GM21515 (cell line): ENCODE measurements at regions not wholly inside any gene's neighbourhood (a gene's known extent, or its start where the extent isn't known, plus 50 kb on each side); places are given as distances from the start of the nearest gene placed in this dataset.

ENCODE experiments used
- ATAC-seq: cut with Tn5 transposase; IDR thresholded peaks from one replicate; pipeline ENCODE4 v1.9.1; 2021; ENCODE audit not compliant: unreplicated experiment

- no peak for ATAC-seq
Observed at GRCh38 chr2:157125685-157126084, 131.8 kb upstream of the GALNT5 start.

GRCh38 chr2:157127249-157128012 is 130.1 kb upstream of the GALNT5 start:
- ATAC-seq = no peak

- no peak for ATAC-seq
Observed at GRCh38 chr2:157143901-157144300, 113.6 kb upstream of the GALNT5 start.

GRCh38 chr2:157149270-157149669 is 108.2 kb upstream of the GALNT5 start:
- ATAC-seq = no peak

GRCh38 chr2:157150747-157151146 is 106.8 kb upstream of the GALNT5 start:
- peak; percentile 81 for ATAC-seq

GRCh38 chr2:157152362-157152761 is 105.1 kb upstream of the GALNT5 start:
- ATAC-seq = no peak

GRCh38 chr2:157155992-157156391 is 101.5 kb upstream of the GALNT5 start:
- no peak for ATAC-seq

GRCh38 chr2:157158111-157158510 is 99.4 kb upstream of the GALNT5 start:
- no peak for ATAC-seq

GRCh38 chr2:157159221-157159934 is 98.1 kb upstream of the GALNT5 start:
- ATAC-seq = no peak

GRCh38 chr2:157160111-157160510 is 97.4 kb upstream of the GALNT5 start:
- no peak for ATAC-seq

GRCh38 chr2:157164370-157164769 is 93.1 kb upstream of the GALNT5 start:
- ATAC-seq = no peak

- no peak for ATAC-seq
Observed at GRCh38 chr2:157164891-157165290, 92.6 kb upstream of the GALNT5 start.

GRCh38 chr2:157168501-157168900 is 89.0 kb upstream of the GALNT5 start:
- ATAC-seq = no peak

- no peak for ATAC-seq
Observed at GRCh38 chr2:157169889-157170288, 87.6 kb upstream of the GALNT5 start.

GRCh38 chr2:157170299-157170698 is 87.2 kb upstream of the GALNT5 start:
- no peak for ATAC-seq

GRCh38 chr2:157172239-157172638 is 85.3 kb upstream of the GALNT5 start:
- no peak for ATAC-seq

GRCh38 chr2:157172866-157173578 is 84.5 kb upstream of the GALNT5 start:
- no peak for ATAC-seq

- ATAC-seq = no peak
Observed at GRCh38 chr2:157173740-157174184, 83.7 kb upstream of the GALNT5 start.

- no peak for ATAC-seq
Observed at GRCh38 chr2:157174321-157174720, 83.2 kb upstream of the GALNT5 start.

GRCh38 chr2:157176602-157177001 is 80.9 kb upstream of the GALNT5 start:
- no peak for ATAC-seq

GRCh38 chr2:157178874-157179273 is 78.6 kb upstream of the GALNT5 start:
- no peak for ATAC-seq
